ENCODE measurements at regions not wholly inside any gene's neighbourhood (a gene's known extent, or its start where the extent isn't known, plus 50 kb on each side); places are given as distances from the start of the nearest gene placed in this dataset.

DNA sequence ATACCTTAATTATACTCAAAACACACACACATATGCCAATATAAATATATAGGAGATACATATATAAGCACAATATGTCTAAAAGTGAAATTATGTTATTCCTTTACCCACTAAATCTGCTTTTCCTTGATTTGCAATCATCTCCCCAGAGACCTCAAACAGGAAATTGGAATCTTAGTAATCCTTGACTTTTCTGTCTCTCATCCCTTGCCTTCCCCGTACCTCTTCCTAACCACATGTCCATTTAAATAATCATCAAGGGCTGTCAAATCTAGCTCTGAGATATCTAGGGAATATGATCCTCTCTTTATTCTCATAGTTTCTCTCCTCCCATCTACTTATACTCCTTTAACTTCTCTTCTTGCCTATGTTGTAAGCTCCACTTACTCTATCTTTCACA lies 336.6 kb downstream of the HGF start:
- no peak for DNase-seq
- Mint-ChIP-seq H3K4me1 (ENCODE audit: low read depth, unreplicated experiment) (no peaks in the 10 kb centered on the region), H3K4me3 (ENCODE audit: low read depth, unreplicated experiment) (no peak overlapping the region), H3K9me3 (ENCODE audit: low read depth, unreplicated experiment) (peaks cover 2% of the 10 kb centered on the region), H3K27ac (ENCODE audit: unreplicated experiment) (no peak overlapping the region), H3K36me3 (ENCODE audit: insufficient read depth, unreplicated experiment) (no peaks in the 10 kb centered on the region), H3K27me3 (ENCODE audit: unreplicated experiment) (no peaks in the 10 kb centered on the region)
- BruUV-seq (replicated peaks) = no TSS peak
- intact Hi-C loops (cut with micrococcal nuclease; ENCODE audit: unreplicated experiment) = no loop called here
- CTCF ChIA-PET = no interaction called here
- TF ChIP-seq, protein P1, sequence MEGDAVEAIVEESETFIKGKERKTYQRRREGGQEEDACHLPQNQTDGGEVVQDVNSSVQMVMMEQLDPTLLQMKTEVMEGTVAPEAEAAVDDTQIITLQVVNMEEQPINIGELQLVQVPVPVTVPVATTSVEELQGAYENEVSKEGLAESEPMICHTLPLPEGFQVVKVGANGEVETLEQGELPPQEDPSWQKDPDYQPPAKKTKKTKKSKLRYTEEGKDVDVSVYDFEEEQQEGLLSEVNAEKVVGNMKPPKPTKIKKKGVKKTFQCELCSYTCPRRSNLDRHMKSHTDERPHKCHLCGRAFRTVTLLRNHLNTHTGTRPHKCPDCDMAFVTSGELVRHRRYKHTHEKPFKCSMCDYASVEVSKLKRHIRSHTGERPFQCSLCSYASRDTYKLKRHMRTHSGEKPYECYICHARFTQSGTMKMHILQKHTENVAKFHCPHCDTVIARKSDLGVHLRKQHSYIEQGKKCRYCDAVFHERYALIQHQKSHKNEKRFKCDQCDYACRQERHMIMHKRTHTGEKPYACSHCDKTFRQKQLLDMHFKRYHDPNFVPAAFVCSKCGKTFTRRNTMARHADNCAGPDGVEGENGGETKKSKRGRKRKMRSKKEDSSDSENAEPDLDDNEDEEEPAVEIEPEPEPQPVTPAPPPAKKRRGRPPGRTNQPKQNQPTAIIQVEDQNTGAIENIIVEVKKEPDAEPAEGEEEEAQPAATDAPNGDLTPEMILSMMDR (IDR thresholded peaks at IDR 0.05; ENCODE audit: unreplicated experiment) = no peak

DNA sequence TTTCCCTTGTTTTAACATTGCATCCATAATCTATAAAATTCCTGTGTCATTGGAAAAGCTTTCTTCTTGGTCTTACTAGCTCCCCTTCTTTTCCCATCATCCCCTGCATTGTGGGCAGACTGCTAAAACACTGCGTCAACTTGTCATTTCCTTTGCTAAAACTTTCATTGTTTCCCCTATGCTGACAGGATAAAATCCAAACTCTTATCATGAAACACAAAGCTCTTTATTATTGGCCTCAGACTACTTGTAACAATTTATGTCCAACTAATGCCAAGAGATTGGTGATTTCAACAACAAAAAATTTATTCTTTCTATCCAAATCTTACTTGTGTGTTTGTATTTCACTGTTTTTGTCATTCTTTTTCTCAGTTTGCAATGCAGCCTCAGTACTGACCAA lies 339.1 kb downstream of the HGF start:
- TF ChIP-seq, protein P1 (IDR thresholded peaks at IDR 0.05; ENCODE audit: unreplicated experiment) = no peak
- Mint-ChIP-seq H3K9me3 (ENCODE audit: low read depth, unreplicated experiment) (no peaks in the 10 kb centered on the region), H3K27me3 (ENCODE audit: unreplicated experiment) (no peaks in the 10 kb centered on the region), H3K4me3 (ENCODE audit: low read depth, unreplicated experiment) (no peak overlapping the region), H3K4me1 (ENCODE audit: low read depth, unreplicated experiment) (no peaks in the 10 kb centered on the region), H3K36me3 (ENCODE audit: insufficient read depth, unreplicated experiment) (no peaks in the 10 kb centered on the region), H3K27ac (ENCODE audit: unreplicated experiment) (no peak overlapping the region)
- no TSS peak for BruUV-seq (replicated peaks)
- DNase-seq = no peak
- CTCF ChIA-PET = no interaction called here
- intact Hi-C loops (cut with micrococcal nuclease; ENCODE audit: unreplicated experiment) = no loop called here

DNA sequence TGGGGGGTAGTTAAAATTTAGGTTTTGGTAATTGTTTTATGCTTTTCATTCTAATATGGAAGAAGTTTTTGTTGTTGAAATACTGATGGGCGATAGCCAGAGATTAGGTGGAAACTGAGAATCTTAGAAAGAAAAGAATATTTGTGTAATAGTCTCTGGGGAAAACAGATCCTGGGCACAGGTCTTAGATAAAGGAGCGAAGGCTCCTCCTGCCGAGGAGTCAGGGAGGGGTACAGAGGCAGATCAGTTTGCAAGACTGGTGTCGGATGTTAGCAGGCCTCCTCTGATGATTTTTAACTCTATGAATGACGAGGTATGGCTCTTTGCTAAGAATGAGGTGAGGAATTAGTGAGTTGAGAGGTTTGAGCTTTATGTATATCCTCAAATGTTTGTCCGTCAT lies 339.7 kb downstream of the HGF start:
- H3K9me3 Mint-ChIP-seq (ENCODE audit: low read depth, unreplicated experiment) = no peaks in the 10 kb centered on the region
- no peak overlapping the region for H3K27ac Mint-ChIP-seq (ENCODE audit: unreplicated experiment)
- no peak overlapping the region for H3K4me3 Mint-ChIP-seq (ENCODE audit: low read depth, unreplicated experiment)
- H3K27me3 Mint-ChIP-seq (ENCODE audit: unreplicated experiment) = no peaks in the 10 kb centered on the region
- no TSS peak for BruUV-seq (replicated peaks)
- CTCF ChIA-PET = no interaction called here
- H3K36me3 Mint-ChIP-seq (ENCODE audit: insufficient read depth, unreplicated experiment) = no peaks in the 10 kb centered on the region
- TF ChIP-seq, protein P1 (IDR thresholded peaks at IDR 0.05; ENCODE audit: unreplicated experiment) = no peak
- intact Hi-C loops (cut with micrococcal nuclease; ENCODE audit: unreplicated experiment) = no loop called here
- H3K4me1 Mint-ChIP-seq (ENCODE audit: low read depth, unreplicated experiment) = no peaks in the 10 kb centered on the region
- no peak for DNase-seq

DNA sequence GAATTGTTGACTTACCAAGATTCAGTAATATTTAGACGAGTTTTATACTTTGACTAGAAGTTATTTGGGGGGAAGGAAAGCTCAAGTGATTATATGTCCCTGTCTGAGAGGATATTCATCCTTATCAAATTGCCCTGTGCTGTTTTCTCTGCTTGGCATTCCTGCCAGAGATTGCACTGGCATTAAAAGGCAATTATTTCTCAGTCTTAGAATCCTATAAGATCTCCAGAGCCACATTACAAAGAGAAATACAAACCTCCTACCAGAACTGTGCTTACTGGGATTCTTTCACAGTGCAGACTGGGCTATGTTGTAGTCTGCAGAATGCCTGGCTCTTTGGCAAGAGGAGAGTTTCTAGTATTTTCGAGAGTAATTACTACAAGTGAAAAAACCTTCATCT lies 342.4 kb downstream of the HGF start:
- no peak overlapping the region for H3K4me3 Mint-ChIP-seq (ENCODE audit: low read depth, unreplicated experiment)
- no peaks in the 10 kb centered on the region for H3K36me3 Mint-ChIP-seq (ENCODE audit: insufficient read depth, unreplicated experiment)
- no peaks in the 10 kb centered on the region for H3K9me3 Mint-ChIP-seq (ENCODE audit: low read depth, unreplicated experiment)
- CTCF ChIA-PET = no interaction called here
- TF ChIP-seq, protein P1 (IDR thresholded peaks at IDR 0.05; ENCODE audit: unreplicated experiment) = no peak
- H3K27ac Mint-ChIP-seq (ENCODE audit: unreplicated experiment) = no peak overlapping the region
- no peak for DNase-seq
- H3K4me1 Mint-ChIP-seq (ENCODE audit: low read depth, unreplicated experiment) = no peaks in the 10 kb centered on the region
- intact Hi-C loops (cut with micrococcal nuclease; ENCODE audit: unreplicated experiment) = no loop called here
- no peaks in the 10 kb centered on the region for H3K27me3 Mint-ChIP-seq (ENCODE audit: unreplicated experiment)
- BruUV-seq (replicated peaks) = no TSS peak

Data from Calu3 (cell line).